Epithelial cell of proximal tubule (primary cell): ENCODE measurements at regions not wholly inside any gene's neighbourhood (a gene's known extent, or its start where the extent isn't known, plus 50 kb on each side); places are given as distances from the start of the nearest gene placed in this dataset.

ENCODE experiments used
- DNase-seq: peaks from one replicate; pipeline ENCODE4 v3.0.0-alpha.2; 2011; ENCODE audit warnings: low read depth
- H3K4me3 ChIP-seq: 2 replicates; pipeline ENCODE4 v1.5.1; 2011; ENCODE audit warnings: low read depth, mild to moderate bottlenecking, low read length
- CTCF ChIP-seq: conservative IDR thresholded peaks from 2 replicates; pipeline ENCODE4 v1.5.1; 2012; ENCODE audit warnings: low read depth, mild to moderate bottlenecking, low read length

- no peak for DNase-seq
- H3K4me3 ChIP-seq = no peak overlapping the region
- no peak for TF ChIP-seq CTCF
Observed at GRCh38 chr5:68698025-68698940, 395.5 kb upstream of the SLC30A5 start.

DNA sequence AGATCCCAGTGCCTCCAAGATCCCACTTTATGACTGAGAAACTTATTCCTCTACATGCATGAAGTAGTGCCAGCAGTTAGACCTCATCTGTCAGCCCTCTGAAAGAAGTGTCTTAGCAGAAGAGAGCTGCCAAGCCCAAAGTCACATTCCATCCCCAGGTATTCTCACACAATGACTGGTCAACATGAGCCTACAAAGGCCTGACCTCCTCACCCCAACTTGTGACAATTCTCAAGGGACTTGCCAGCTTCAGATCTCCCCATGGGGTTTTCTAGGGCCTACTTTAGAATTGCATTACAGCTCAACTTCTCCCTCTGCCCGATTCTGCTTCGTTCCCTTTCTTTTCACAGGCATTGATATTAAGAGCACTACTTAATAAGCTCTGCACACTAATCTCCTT lies 393.8 kb upstream of the SLC30A5 start:
- no peak for TF ChIP-seq CTCF
- H3K4me3 ChIP-seq = no peak overlapping the region
- DNase-seq = no peak

- DNase-seq = no peak
- TF ChIP-seq CTCF = no peak
- no peak overlapping the region for H3K4me3 ChIP-seq
Observed at GRCh38 chr5:68707575-68707974, 386.2 kb upstream of the SLC30A5 start.

DNA sequence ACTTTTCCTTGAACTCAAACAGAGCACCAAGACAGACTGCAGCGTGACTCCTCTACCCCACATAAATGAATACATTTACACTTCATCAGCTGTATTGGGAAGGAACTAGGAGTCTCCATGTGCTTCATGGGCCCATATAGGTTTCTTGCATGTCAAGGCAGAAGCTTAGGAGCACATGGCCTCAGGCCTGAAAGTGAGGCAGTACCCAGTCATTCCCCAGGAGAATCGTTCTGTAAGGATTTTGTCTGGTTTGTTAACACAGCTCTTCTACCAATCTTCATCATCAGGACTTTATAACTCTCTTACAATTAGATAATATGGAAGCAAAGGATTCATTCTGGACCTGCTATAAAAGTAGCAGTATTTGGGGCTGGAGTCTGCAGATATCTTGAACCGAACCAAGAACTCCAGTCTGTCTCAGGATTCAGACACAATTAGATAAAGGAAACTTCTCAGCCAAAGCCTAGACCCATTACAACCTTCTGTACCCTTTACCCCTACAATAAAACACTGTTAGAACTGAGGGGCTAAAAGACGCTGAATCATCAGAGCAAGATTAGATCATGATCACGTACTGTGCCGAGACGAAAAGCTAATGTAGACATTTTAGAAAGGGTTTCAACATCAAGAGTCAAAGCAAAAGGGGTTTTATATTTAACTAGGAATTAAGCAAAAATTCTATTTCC lies 385.5 kb upstream of the SLC30A5 start:
- no peak for TF ChIP-seq CTCF
- no peak overlapping the region for H3K4me3 ChIP-seq
- DNase-seq = no peak

GRCh38 chr5:68708842-68709170 lies 385.0 kb upstream of the SLC30A5 start:
- no peak for DNase-seq

GRCh38 chr5:68709239-68709638 lies 384.6 kb upstream of the SLC30A5 start:
- DNase-seq = no peak
- TF ChIP-seq CTCF = no peak
- no peak overlapping the region for H3K4me3 ChIP-seq

More at GRCh38 chr5:68708842-68709170, 385.0 kb upstream of the SLC30A5 start:
- no peak overlapping the region for H3K4me3 ChIP-seq
- no peak for TF ChIP-seq CTCF
